ENCODE measurements at regions not wholly inside any gene's neighbourhood (a gene's known extent, or its start where the extent isn't known, plus 50 kb on each side); places are given as distances from the start of the nearest gene placed in this dataset.
"Not testable (repeated sequence)": the region's sequence is repeated elsewhere in the genome, so short reads cannot be mapped to it uniquely, and the experiment has no call there.

DNA sequence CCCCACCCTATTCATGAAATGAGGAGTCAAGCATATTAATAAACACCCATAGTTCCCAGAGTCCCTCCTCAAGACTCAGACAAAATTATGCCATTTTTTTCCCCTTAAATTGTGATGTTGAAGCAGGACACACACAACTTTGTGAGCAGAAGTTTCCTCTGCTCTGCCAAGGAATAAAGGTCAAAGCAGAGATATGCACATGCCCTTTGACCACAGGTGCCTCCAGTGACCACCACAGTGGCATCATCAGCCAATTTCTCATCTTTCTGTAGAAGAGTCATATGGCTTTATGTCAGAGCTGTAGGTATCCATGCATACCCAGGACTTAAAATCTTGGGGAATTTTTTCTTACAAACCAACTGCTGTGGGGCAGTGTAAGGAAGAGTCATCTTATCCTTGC lies 304.4 kb upstream of the GADL1 start:
- Mint-ChIP-seq H3K36me3 (ENCODE audit: insufficient read depth) (no peaks in the 10 kb centered on the region), H3K27ac (no peak overlapping the region)

DNA sequence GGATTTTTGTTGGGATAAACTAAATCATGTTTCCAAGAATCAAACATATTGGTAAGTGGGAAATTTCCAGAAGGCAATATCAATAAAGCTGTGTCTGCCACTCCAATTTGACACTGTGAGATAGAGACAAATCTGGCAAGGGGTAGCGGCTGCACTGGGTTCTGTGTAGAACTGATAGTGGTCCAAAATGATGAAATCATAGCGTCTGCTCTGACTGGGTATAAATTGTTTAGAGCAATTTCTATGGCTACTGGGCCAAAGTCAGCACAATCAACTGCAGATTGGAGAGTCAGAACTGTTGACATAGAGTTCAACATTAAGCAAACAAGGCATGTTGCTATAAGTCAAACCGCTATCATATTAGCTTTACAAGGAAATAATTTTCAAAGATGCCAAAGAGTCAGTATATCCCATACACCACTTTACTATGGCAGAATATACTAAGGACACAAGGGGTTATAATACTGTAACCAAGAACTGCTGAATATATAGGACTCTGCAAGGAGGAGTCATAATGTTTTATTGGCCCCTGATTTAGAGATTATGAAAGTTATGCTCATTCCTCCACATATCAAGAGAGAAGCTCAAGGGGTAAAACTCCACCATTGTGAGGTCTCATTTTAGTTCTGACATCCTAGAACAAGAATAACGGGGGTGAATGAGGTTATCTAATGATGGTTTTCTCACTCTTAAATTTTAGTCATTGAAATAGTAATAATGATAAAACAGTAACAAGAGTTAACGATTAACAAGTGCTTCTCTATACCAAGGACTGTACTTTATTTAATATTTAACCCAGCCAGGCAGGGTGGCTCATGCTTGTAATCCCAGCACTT lies 309.7 kb upstream of the GADL1 start:
- no peaks in the 10 kb centered on the region for H3K36me3 Mint-ChIP-seq (ENCODE audit: insufficient read depth)
- no peak overlapping the region for H3K4me3 Mint-ChIP-seq
- H3K4me1 Mint-ChIP-seq (ENCODE audit: low read depth in 2 of 2), result peaks cover 0 to 1% of the 10 kb centered on the region in 2 donors
- ATAC-seq (replicated peaks) (no peak), DNase-seq (no peak)
- no peak overlapping the region for H3K27ac Mint-ChIP-seq
- peaks cover 0 to 7% of the 10 kb centered on the region in 2 donors for H3K27me3 Mint-ChIP-seq
- peaks cover 0 to 1% of the 10 kb centered on the region in 2 donors for H3K9me3 Mint-ChIP-seq

More for the DNA sequence above, 304.4 kb upstream of the GADL1 start:
- ATAC-seq (replicated peaks) (no peak), DNase-seq (no peak)
- H3K4me1 Mint-ChIP-seq (ENCODE audit: low read depth in 2 of 2), result no peaks in the 10 kb centered on the region
- H3K27me3 Mint-ChIP-seq, result peaks cover 0 to 7% of the 10 kb centered on the region in 2 donors
- H3K9me3 Mint-ChIP-seq, result peaks cover 0 to 1% of the 10 kb centered on the region in 2 donors
- no peak overlapping the region for H3K4me3 Mint-ChIP-seq

DNA sequence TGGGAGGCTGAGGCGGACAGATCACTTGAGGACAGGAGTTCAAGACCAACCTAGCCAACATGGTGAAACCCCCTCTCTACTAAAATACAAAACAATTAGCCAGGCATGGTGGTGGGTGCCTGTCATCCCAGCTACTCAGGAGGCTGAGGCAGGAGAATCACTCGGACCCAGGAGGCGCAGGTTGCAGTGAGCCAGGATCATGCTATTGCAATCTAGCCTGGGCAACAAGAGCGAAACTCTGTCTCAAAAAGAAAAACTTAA lies 310.3 kb upstream of the GADL1 start:
- not testable (repeated sequence) for H3K4me1 Mint-ChIP-seq (ENCODE audit: low read depth in 2 of 2); DNase-seq; ATAC-seq (replicated peaks); H3K9me3 Mint-ChIP-seq; H3K4me3 Mint-ChIP-seq; H3K27me3 Mint-ChIP-seq; H3K27ac Mint-ChIP-seq; H3K36me3 Mint-ChIP-seq (ENCODE audit: insufficient read depth)

DNA sequence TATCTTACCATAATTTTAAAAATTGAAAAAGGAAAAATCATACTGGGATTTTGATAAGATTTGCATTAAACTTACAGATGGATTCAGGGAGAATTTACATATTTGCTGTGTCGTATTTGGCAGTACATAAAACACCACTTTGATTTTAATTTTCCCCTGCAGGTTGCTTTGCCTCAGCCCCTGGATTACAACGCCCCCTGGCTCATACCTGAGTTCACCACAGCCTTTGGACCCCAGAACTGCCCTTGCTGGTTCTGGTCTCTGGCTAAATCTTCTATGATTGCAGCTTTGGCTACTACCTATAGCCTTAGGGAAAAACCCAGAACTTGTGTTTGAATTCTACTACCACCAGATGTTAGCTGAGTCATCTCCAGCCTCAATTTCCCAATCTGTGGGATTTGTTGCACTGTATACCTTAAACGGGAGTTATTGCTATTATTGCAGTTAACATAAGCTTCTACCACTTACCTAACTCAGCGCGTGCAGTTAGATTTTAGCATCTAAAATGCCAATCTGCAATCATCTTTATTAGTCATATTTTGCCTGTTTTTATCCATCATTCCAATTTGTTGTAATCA lies 315.7 kb upstream of the GADL1 start:
- Mint-ChIP-seq H3K4me1 (ENCODE audit: low read depth in 2 of 2) (peaks cover 22 to 24% of the 10 kb centered on the region in 2 donors), H3K27ac (no peak overlapping the region), H3K9me3 (no peaks in the 10 kb centered on the region), H3K36me3 (ENCODE audit: insufficient read depth) (no peaks in the 10 kb centered on the region), H3K27me3 (no peaks in the 10 kb centered on the region), H3K4me3 (no peak overlapping the region)
- DNase-seq (no peak), ATAC-seq (replicated peaks) (no peak)

DNA sequence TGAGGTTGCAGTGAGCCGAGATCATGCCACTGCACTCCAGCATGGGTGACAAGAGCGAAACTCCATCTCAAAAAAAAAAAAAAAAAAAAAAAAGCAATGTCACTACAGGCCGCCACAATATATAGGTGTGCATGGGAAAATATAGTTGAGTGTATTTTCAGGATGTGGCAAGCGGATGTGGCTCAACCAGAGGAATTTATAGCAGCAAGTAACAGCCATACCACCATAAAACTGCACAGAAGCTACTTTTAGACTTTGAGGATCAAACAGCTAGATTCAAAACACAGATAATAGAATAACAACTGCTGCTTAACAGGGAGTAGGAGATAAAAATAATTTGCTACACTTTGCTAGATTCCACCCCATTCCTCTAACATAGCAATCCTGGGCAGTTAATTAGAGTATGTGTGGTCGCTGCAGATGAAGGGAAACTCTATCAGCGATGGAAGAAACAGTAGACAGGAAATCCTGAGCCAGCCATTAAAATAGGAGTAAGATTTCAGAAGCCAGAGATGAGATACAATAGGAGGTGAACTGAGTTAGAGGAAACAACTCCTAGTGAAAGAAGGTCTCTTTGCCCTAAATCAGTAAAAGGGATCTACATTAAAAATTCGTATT lies 318.7 kb upstream of the STT3B start:
- peaks cover 35 to 38% of the 10 kb centered on the region in 2 donors for H3K4me1 Mint-ChIP-seq (ENCODE audit: low read depth in 2 of 2)
- DNase-seq (peak in 1 of 3 experiments; percentile 11), ATAC-seq (replicated peaks) (peak; percentile 94)
- peak overlapping the region; percentile 34 to 46 for H3K4me3 Mint-ChIP-seq
- peak overlapping the region in 1 of 2 donors; percentile 21 for H3K27ac Mint-ChIP-seq
- no peaks in the 10 kb centered on the region for H3K9me3 Mint-ChIP-seq
- no peaks in the 10 kb centered on the region for H3K27me3 Mint-ChIP-seq
- H3K36me3 Mint-ChIP-seq (ENCODE audit: insufficient read depth), result no peaks in the 10 kb centered on the region

DNA sequence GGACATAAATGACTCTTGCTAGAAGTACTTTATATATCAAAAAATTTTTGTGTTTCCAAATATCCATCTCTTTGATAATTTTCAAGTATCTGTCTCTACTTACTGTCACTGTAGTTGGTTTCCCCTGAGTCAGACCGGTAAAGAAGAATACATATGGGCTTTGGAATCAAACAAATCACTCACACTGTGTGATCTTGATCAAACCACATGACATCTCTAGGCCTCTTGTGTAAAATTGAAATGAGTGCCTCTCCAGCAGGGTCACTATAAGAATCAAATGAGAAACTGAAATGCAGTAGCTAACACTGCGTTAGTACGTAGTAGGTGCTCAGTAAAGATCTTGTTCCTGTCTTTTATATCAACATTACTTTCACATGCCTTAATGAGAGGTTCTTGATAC lies 314.6 kb upstream of the STT3B start:
- H3K27ac Mint-ChIP-seq, result no peak overlapping the region

DNA sequence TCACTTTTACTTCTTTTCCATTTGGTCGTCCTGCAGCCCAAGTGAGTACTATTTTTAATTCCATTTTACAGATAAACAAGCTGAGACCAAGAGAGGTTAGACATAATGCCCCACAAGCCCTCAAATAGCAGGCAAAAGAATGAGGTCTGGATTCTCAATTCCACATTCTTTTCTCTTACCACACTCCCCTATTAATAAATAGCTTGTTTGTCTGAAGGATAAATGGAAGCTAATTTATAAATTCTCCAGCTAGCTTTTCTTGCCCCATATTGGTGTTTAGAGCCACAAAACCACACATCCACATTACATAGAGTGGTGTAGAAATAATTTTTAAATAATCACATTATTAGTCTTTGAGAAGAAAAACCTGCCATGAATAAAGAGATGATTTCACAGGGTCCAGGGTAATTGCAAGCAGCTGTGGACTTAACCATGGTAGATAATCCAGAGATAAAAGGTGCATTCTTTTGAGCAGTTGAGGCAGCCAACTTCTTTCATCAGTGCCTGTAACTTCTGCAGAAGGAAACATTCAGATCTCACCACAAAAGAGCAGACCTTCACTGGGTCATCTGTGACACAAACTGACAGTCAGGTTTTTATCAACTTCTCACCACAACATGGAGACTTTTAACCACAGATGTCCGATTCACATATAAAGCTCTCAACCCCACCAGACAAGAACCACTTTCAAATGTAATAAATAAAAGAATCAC lies 313.4 kb upstream of the STT3B start:
- H3K9me3 Mint-ChIP-seq, result no peaks in the 10 kb centered on the region
- H3K4me1 Mint-ChIP-seq (ENCODE audit: low read depth in 2 of 2), result peaks cover 44 to 47% of the 10 kb centered on the region in 2 donors
- DNase-seq, result no peak
- no peaks in the 10 kb centered on the region for H3K36me3 Mint-ChIP-seq (ENCODE audit: insufficient read depth)
- no peaks in the 10 kb centered on the region for H3K27me3 Mint-ChIP-seq
- H3K4me3 Mint-ChIP-seq, result no peak overlapping the region
- ATAC-seq (replicated peaks), result no peak
- H3K27ac Mint-ChIP-seq, result peak overlapping the region in 1 of 2 donors; percentile 7

More for the DNA sequence above, 314.6 kb upstream of the STT3B start:
- no peaks in the 10 kb centered on the region for H3K9me3 Mint-ChIP-seq
- no peaks in the 10 kb centered on the region for H3K27me3 Mint-ChIP-seq
- no peak for ATAC-seq (replicated peaks)
- no peaks in the 10 kb centered on the region for H3K36me3 Mint-ChIP-seq (ENCODE audit: insufficient read depth)
- peaks cover 52 to 53% of the 10 kb centered on the region in 2 donors for H3K4me1 Mint-ChIP-seq (ENCODE audit: low read depth in 2 of 2)
- no peak overlapping the region for H3K4me3 Mint-ChIP-seq
- no peak for DNase-seq

DNA sequence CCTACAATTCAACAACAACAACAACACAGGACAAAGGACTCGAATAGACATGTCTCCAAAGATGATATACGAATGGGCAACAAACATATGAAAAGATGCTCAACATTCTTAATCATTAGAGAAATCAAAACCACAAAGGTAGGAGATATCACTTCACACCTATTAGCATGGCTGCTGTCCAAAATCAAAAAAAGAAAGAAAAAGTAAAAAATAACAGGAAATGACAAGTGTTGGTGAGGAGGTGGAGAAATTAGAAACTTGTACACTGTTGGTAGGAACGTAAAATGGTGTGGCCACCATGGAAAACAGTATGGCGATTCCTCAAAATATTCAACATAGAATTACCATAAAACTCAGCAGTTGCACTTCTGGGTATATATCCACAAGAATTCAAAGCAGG lies 312.3 kb upstream of the STT3B start:
- H3K27ac Mint-ChIP-seq, result no peak overlapping the region
- no peaks in the 10 kb centered on the region for H3K27me3 Mint-ChIP-seq
- no peaks in the 10 kb centered on the region for H3K9me3 Mint-ChIP-seq
- ATAC-seq (replicated peaks), result peak; percentile 49
- H3K4me1 Mint-ChIP-seq (ENCODE audit: low read depth in 2 of 2), result peaks cover 41% of the 10 kb centered on the region in 2 donors
- H3K4me3 Mint-ChIP-seq, result peak overlapping the region; percentile 13 to 20
- DNase-seq, result no peak
- H3K36me3 Mint-ChIP-seq (ENCODE audit: insufficient read depth), result no peaks in the 10 kb centered on the region

DNA sequence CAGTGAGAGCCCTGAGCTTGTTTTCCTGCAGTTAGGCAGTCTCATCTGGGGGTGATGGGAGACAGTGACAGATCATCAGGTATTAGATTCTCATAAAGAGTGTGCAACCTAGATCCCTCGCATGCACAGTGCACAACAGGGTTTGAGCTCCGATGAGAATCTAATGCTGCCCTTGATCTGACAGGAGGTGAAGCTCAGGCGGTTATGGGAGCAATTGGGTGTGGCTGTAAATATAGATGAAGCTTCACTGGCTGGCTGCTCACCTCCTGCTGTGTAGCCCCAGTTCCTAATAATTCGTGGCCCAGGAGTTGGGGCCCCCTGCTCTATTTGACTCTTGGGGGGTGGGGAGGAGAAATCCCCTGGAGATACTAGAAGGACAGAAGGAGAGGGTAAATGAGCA lies 309.4 kb upstream of the STT3B start:
- Mint-ChIP-seq H3K36me3 (ENCODE audit: insufficient read depth) (peaks cover 2% of the 10 kb centered on the region), H3K27me3 (no peaks in the 10 kb centered on the region), H3K4me3 (peak overlapping the region in 1 of 2 donors; percentile 3), H3K27ac (peak overlapping the region; percentile 65 to 74), H3K9me3 (no peaks in the 10 kb centered on the region), H3K4me1 (ENCODE audit: low read depth in 2 of 2) (peaks cover 56 to 58% of the 10 kb centered on the region in 2 donors)
- no peak for DNase-seq
- ATAC-seq (replicated peaks), result no peak

DNA sequence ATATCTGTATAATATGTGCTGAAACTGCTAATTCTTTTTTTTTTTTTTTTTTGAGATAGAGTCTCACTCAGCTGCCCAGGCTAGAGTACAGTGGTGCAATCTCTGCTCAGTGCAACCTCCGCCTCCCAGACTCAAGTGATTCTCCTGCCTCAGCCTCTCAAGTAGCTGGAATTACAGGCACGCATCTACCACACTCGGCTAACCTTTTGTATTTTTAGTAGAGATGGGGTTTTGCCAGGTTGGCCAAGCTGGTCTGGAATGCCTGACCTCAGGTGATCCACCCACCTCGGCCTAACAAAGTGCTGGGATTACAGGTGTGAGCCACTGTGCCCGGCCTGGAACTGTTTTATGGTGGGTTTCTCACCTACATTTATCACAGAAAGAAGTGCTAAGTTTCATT lies 307.8 kb upstream of the STT3B start:
- Mint-ChIP-seq H3K9me3 (no peaks in the 10 kb centered on the region), H3K4me3 (peak overlapping the region in 1 of 2 donors; percentile 60), H3K4me1 (ENCODE audit: low read depth in 2 of 2) (peaks cover 47 to 51% of the 10 kb centered on the region in 2 donors), H3K27me3 (no peaks in the 10 kb centered on the region), H3K27ac (peak overlapping the region; percentile 89 to 96), H3K36me3 (ENCODE audit: insufficient read depth) (peaks cover 2% of the 10 kb centered on the region)
- ATAC-seq (replicated peaks), result no peak
- DNase-seq, result no peak

DNA sequence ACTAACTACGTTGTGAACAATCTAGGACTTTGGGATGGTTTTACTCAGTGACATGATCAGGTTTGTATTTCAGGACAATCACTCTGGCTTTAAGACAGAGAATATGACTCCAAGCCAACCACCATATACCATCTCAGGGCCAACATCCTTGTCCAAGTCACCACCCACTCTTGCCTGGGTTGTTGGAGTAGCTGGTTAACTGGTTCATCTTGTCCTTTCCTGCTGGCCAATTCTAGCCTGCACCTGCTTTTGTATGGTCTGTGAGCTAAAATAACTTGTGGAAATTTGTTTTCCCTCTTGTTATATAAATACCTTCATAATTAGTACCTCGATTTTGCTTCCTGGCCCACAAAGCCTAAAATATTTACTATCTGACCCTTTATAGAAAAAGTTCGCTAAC lies 306.8 kb upstream of the STT3B start:
- Mint-ChIP-seq H3K36me3 (ENCODE audit: insufficient read depth) (peaks cover 2% of the 10 kb centered on the region), H3K4me3 (peak overlapping the region; percentile 46 to 60), H3K9me3 (no peaks in the 10 kb centered on the region), H3K27ac (peak overlapping the region; percentile 89 to 96), H3K4me1 (ENCODE audit: low read depth in 2 of 2) (peaks cover 46 to 50% of the 10 kb centered on the region in 2 donors), H3K27me3 (no peaks in the 10 kb centered on the region)
- no peak for DNase-seq
- no peak for ATAC-seq (replicated peaks)

DNA sequence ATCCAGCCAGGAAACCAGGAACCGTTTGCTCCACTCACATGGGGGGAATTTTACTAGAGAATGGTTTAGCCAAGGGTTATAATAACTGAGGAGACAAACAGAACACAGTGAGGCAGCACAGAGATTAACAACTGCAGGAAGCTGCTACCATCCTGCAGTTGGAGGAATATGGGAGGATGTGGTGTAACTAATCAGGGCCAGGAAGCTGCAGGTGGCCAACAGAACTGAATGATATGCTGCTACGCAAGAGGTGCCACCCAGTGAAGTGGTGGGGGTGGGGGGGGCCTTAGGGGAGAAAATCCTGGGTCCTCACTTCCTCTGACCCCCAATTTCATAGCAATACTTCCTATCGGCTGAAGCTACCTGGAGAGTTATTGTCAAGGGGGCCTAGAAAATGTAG lies 306.4 kb upstream of the STT3B start:
- Mint-ChIP-seq H3K4me1 (ENCODE audit: low read depth in 2 of 2) (peaks cover 51 to 53% of the 10 kb centered on the region in 2 donors), H3K27ac (peak overlapping the region; percentile 89 to 96), H3K36me3 (ENCODE audit: insufficient read depth) (peaks cover 2% of the 10 kb centered on the region), H3K27me3 (no peaks in the 10 kb centered on the region), H3K4me3 (peak overlapping the region; percentile 46 to 60), H3K9me3 (no peaks in the 10 kb centered on the region)
- peak in 1 of 3 experiments; percentile 10 for DNase-seq
- peak; percentile 58 for ATAC-seq (replicated peaks)

DNA sequence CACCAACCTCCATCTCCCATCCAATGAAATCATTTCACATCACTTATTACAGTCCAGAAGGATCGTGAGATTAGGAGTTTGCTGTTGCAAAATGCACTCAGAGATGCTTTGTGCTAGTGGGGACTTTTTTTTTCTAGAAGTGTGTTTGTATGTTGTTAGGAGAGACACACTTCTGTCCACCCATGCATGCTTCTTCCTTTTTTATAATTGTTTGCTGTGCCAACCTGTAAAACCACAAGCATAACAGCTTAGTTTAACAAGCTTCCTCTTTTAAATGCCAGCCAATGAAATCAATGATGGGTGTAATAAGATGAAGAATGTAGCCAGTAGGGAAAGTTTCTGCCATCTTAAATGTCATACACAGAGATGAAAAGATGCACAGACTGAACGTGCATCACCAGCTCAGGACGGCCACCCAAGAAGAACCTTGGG lies 305.6 kb upstream of the STT3B start:
- peak in 1 of 3 experiments; percentile 9 for DNase-seq
- H3K9me3 Mint-ChIP-seq, result no peaks in the 10 kb centered on the region
- H3K4me1 Mint-ChIP-seq (ENCODE audit: low read depth in 2 of 2), result peaks cover 50 to 53% of the 10 kb centered on the region in 2 donors
- peak overlapping the region; percentile 89 to 96 for H3K27ac Mint-ChIP-seq
- ATAC-seq (replicated peaks), result peak; percentile 83
- peaks cover 2% of the 10 kb centered on the region for H3K36me3 Mint-ChIP-seq (ENCODE audit: insufficient read depth)
- H3K4me3 Mint-ChIP-seq, result peak overlapping the region; percentile 42 to 60
- H3K27me3 Mint-ChIP-seq, result no peaks in the 10 kb centered on the region
